ENCODE measurements at regions not wholly inside any gene's neighbourhood (a gene's known extent, or its start where the extent isn't known, plus 50 kb on each side); places are given as distances from the start of the nearest gene placed in this dataset.
A peak's percentile ranks its signal among the peaks of the same experiment; 100 is the strongest.

GRCh38 chr2:88269836-88270235, 99.7 kb downstream of the THNSL2 start:
- no peak for TF ChIP-seq EZH2 (IDR thresholded peaks at IDR 0.05; ENCODE audit: low read length, missing control alignments)
- no peak for TF ChIP-seq CTCF (conservative IDR thresholded peaks at IDR 0.05 in 1 of 2, IDR thresholded peaks at IDR 0.05 in 1 of 2; ENCODE audit: low read depth in 1 of 2, low read length in 2 of 2)
- Histone ChIP-seq H3K4me3 (replicated peaks in 1 of 4; ENCODE audit: control extremely low read depth in 1 of 4, insufficient read depth in 1 of 4, low read depth in 3 of 4, low read length in 4 of 4) (no peak overlapping the region), H3K9ac (ENCODE audit: insufficient read depth, low read length) (no peak overlapping the region)

GRCh38 chr2:88265352-88266303, 95.5 kb downstream of the THNSL2 start:
- H3K27me3 ChIP-seq (ENCODE audit: control insufficient read depth, insufficient read depth, low read length): no peaks in the 10 kb centered on the region
- no peak overlapping the region for H3K4me2 ChIP-seq (ENCODE audit: extremely low read depth, insufficient read depth, low read length)
- no peaks in the 10 kb centered on the region for H4K20me1 ChIP-seq (ENCODE audit: control insufficient read depth, extremely low read depth, insufficient read depth, low read length)
- H3K79me2 ChIP-seq (ENCODE audit: control insufficient read depth, insufficient read depth, low read length): no peaks in the 10 kb centered on the region
- H3K9me3 ChIP-seq (ENCODE audit: control insufficient read depth, insufficient read depth, low read depth, low read length): no peaks in the 10 kb centered on the region
- H3K4me1 ChIP-seq (ENCODE audit: control insufficient read depth, extremely low read depth, insufficient read depth, low read length): no peaks in the 10 kb centered on the region
- peak; percentile 0 to 18 for DNase-seq (ENCODE audit: low read depth in 2 of 2)
- no peak overlapping the region for H3K4me3 ChIP-seq (replicated peaks in 1 of 4; ENCODE audit: control extremely low read depth in 1 of 4, insufficient read depth in 1 of 4, low read depth in 3 of 4, low read length in 4 of 4)
- H3K9ac ChIP-seq (ENCODE audit: insufficient read depth, low read length): no peak overlapping the region
- no peak overlapping the region for H2AFZ ChIP-seq (ENCODE audit: low read length)
- H3K27ac ChIP-seq (ENCODE audit: insufficient read depth, low read length): no peak overlapping the region
- no peaks in the 10 kb centered on the region for H3K36me3 ChIP-seq (ENCODE audit: control insufficient read depth, insufficient read depth, low read length)
- TF ChIP-seq EZH2 (IDR thresholded peaks at IDR 0.05; ENCODE audit: low read length, missing control alignments) (no peak), CTCF (conservative IDR thresholded peaks at IDR 0.05 in 1 of 2, IDR thresholded peaks at IDR 0.05 in 1 of 2; ENCODE audit: low read depth in 1 of 2, low read length in 2 of 2) (no peak)

More at GRCh38 chr2:88269836-88270235, 99.7 kb downstream of the THNSL2 start:
- Histone ChIP-seq H3K4me2 (ENCODE audit: extremely low read depth, insufficient read depth, low read length) (no peak overlapping the region), H3K9me3 (ENCODE audit: control insufficient read depth, insufficient read depth, low read depth, low read length) (no peaks in the 10 kb centered on the region), H4K20me1 (ENCODE audit: control insufficient read depth, extremely low read depth, insufficient read depth, low read length) (no peaks in the 10 kb centered on the region), H3K27ac (ENCODE audit: insufficient read depth, low read length) (no peak overlapping the region), H3K4me1 (ENCODE audit: control insufficient read depth, extremely low read depth, insufficient read depth, low read length) (no peaks in the 10 kb centered on the region), H3K79me2 (ENCODE audit: control insufficient read depth, insufficient read depth, low read length) (no peaks in the 10 kb centered on the region), H3K27me3 (ENCODE audit: control insufficient read depth, insufficient read depth, low read length) (no peaks in the 10 kb centered on the region), H3K36me3 (ENCODE audit: control insufficient read depth, insufficient read depth, low read length) (no peaks in the 10 kb centered on the region), H2AFZ (ENCODE audit: low read length) (no peak overlapping the region)
- no peak for DNase-seq (ENCODE audit: low read depth in 2 of 2)

DNA sequence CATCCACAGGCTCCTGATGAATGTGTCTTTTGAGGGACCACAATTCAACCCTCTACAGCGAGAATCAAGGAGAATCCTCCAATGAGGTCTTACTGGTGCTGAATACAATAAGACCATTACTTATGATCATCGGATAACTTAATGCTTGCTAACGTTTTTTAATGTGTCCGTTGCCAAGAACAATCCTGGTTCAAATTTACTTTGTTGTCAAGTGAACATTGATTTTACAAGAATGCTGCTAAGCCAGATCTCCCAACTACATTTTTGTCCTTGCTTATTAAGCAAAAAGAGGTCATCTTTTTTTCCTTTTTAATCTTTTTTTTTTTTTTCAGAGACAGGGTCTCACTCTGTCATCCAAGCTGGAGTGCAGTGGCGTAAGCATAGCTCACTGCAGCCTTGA, 93.7 kb downstream of the THNSL2 start:
- no peaks in the 10 kb centered on the region for H3K27me3 ChIP-seq (ENCODE audit: control insufficient read depth, insufficient read depth, low read length)
- no peak overlapping the region for H3K27ac ChIP-seq (ENCODE audit: insufficient read depth, low read length)
- H3K4me2 ChIP-seq (ENCODE audit: extremely low read depth, insufficient read depth, low read length): no peak overlapping the region
- no peaks in the 10 kb centered on the region for H3K79me2 ChIP-seq (ENCODE audit: control insufficient read depth, insufficient read depth, low read length)
- H3K9ac ChIP-seq (ENCODE audit: insufficient read depth, low read length): no peak overlapping the region
- no peak overlapping the region for H2AFZ ChIP-seq (ENCODE audit: low read length)
- TF ChIP-seq CTCF (conservative IDR thresholded peaks at IDR 0.05 in 1 of 2, IDR thresholded peaks at IDR 0.05 in 1 of 2; ENCODE audit: low read depth in 1 of 2, low read length in 2 of 2) (no peak), EZH2 (IDR thresholded peaks at IDR 0.05; ENCODE audit: low read length, missing control alignments) (no peak)
- H4K20me1 ChIP-seq (ENCODE audit: control insufficient read depth, extremely low read depth, insufficient read depth, low read length): no peaks in the 10 kb centered on the region
- no peak overlapping the region for H3K4me3 ChIP-seq (replicated peaks in 1 of 4; ENCODE audit: control extremely low read depth in 1 of 4, insufficient read depth in 1 of 4, low read depth in 3 of 4, low read length in 4 of 4)
- no peaks in the 10 kb centered on the region for H3K4me1 ChIP-seq (ENCODE audit: control insufficient read depth, extremely low read depth, insufficient read depth, low read length)
- DNase-seq (ENCODE audit: low read depth in 2 of 2): no peak
- H3K9me3 ChIP-seq (ENCODE audit: control insufficient read depth, insufficient read depth, low read depth, low read length): no peaks in the 10 kb centered on the region
- no peaks in the 10 kb centered on the region for H3K36me3 ChIP-seq (ENCODE audit: control insufficient read depth, insufficient read depth, low read length)
